ENCODE measurements at regions not wholly inside any gene's neighbourhood (a gene's known extent, or its start where the extent isn't known, plus 50 kb on each side); places are given as distances from the start of the nearest gene placed in this dataset.

GRCh38 chr5:51279983-51280706, 103.1 kb upstream of the ISL1 start:
- DNase-seq (ENCODE audit: low read depth): no peak

GRCh38 chr5:51286046-51286445, 97.2 kb upstream of the ISL1 start:
- no peak for DNase-seq (ENCODE audit: low read depth)

GRCh38 chr5:51302343-51302742, 80.9 kb upstream of the ISL1 start:
- DNase-seq (ENCODE audit: low read depth): no peak

- DNase-seq (ENCODE audit: low read depth): no peak
These were observed 56.4 kb upstream of the ISL1 start for GRCh38 chr5:51326844-51327243.

Data from activated T-helper 1 cell treated with Interleukin-2 at 50 U/mL for 16 hours (primary cell).